ENCODE measurements at regions not wholly inside any gene's neighbourhood (a gene's known extent, or its start where the extent isn't known, plus 50 kb on each side); places are given as distances from the start of the nearest gene placed in this dataset.

GRCh38 chr15:70356062-70356860 lies 258.5 kb upstream of the TLE3 start:
- H3K9ac ChIP-seq (ENCODE audit: insufficient read depth in 1 of 2, low read depth in 2 of 2, low read length in 2 of 2) = no peak overlapping the region; a peak in 1 of 4 replicates
- no peak overlapping the region for H3K4me3 ChIP-seq
- H3K27me3 ChIP-seq (ENCODE audit: control insufficient read depth in 2 of 2, insufficient read depth in 2 of 2, low read length in 2 of 2) = peaks cover 4 to 67% of the 10 kb centered on the region in 2 experiments; a peak in 3 of 5 replicates
- H3K79me2 ChIP-seq (ENCODE audit: control insufficient read depth, insufficient read depth, low read length) = no peaks in the 10 kb centered on the region
- ChIA-PET POLR2A (no interaction called here), CTCF (ENCODE audit: low intra/inter-chr PET ratio) (no interaction called here)
- H3K36me3 ChIP-seq (ENCODE audit: control insufficient read depth, insufficient read depth, low read length) = no peaks in the 10 kb centered on the region
- no peaks in the 10 kb centered on the region for H3K9me3 ChIP-seq (replicated peaks; ENCODE audit: control insufficient read depth, insufficient read depth, low read depth, low read length)
- no peak for TF ChIP-seq E2F3 (CRISPR knock-in tag; IDR thresholded peaks at IDR 0.05)
- TF ChIP-seq RNF219 (CRISPR knock-in tag; IDR thresholded peaks at IDR 0.05) = no peak
- no peak for TF ChIP-seq ZBTB34 (CRISPR knock-in tag; IDR thresholded peaks at IDR 0.05)
- no peak for TF ChIP-seq HDAC1 (IDR thresholded peaks at IDR 0.05)
- no peak for TF ChIP-seq MXD1 (CRISPR knock-in tag; IDR thresholded peaks at IDR 0.05; ENCODE audit: borderline replicate concordance, poor library complexity, severe bottlenecking)
- TF ChIP-seq ATF7 (IDR thresholded peaks at IDR 0.05) = no peak
- no peak for TF ChIP-seq ZBTB33 (CRISPR knock-in tag; IDR thresholded peaks at IDR 0.05)
- no peak for TF ChIP-seq HNRNPK (IDR thresholded peaks at IDR 0.05; ENCODE audit: low read depth, low read length, poor library complexity, severe bottlenecking)
- H2AFZ ChIP-seq (ENCODE audit: low read depth, low read length) = no peak overlapping the region
- no peaks in the 10 kb centered on the region; the same call in 1 of the 2 replicates for H4K20me1 ChIP-seq (replicated peaks; ENCODE audit: control insufficient read depth, insufficient read depth, low read length)
- DNase-seq (ENCODE audit: extremely low read depth in 1 of 4, low spot score in 3 of 4) = no peak
- peaks cover 0 to 7% of the 10 kb centered on the region in 2 experiments; a peak in 1 of 5 replicates for H3K4me1 ChIP-seq (replicated peaks in 1 of 2; ENCODE audit: control insufficient read depth in 2 of 2, insufficient read depth in 2 of 2, low read length in 2 of 2)
- H3K9me1 ChIP-seq (ENCODE audit: control insufficient read depth, insufficient read depth, low read length) = no peaks in the 10 kb centered on the region
- in situ Hi-C loops (cut with MboI) = no loop called here
- FAIRE-seq = no peak
- no TSS peak for BruUV-seq (replicated peaks)
- no peak overlapping the region for H3K4me2 ChIP-seq (ENCODE audit: insufficient read depth, low read length)
- WGBS (ENCODE audit: insufficient coverage, low coverage, missing lambda C conversion rate) = 10% methylated on average over 7 of the region's 9 CpGs
- H3K27ac ChIP-seq (ENCODE audit: extremely low read depth, low read depth, low read length) = no peak overlapping the region
- intact Hi-C loops (cut with micrococcal nuclease) = no loop called here
- no peak for ATAC-seq
